T-helper 1 cell (primary cell): ENCODE measurements at regions not wholly inside any gene's neighbourhood (a gene's known extent, or its start where the extent isn't known, plus 50 kb on each side); places are given as distances from the start of the nearest gene placed in this dataset.
"Not testable (repeated sequence)": the region's sequence is repeated elsewhere in the genome, so short reads cannot be mapped to it uniquely, and the experiment has no call there.

ENCODE experiments used
- DNase-seq, 5 donors: peaks; one replicate each; pipeline ENCODE4 v3.0.0-alpha.2; 2012 to 2020

- DNase-seq: no peak
These were observed 622.9 kb upstream of the RBFOX1 start for GRCh38 chr16:6709736-6710135.

GRCh38 chr16:6708576-6709215 is 623.9 kb upstream of the RBFOX1 start:
- no peak for DNase-seq

DNA sequence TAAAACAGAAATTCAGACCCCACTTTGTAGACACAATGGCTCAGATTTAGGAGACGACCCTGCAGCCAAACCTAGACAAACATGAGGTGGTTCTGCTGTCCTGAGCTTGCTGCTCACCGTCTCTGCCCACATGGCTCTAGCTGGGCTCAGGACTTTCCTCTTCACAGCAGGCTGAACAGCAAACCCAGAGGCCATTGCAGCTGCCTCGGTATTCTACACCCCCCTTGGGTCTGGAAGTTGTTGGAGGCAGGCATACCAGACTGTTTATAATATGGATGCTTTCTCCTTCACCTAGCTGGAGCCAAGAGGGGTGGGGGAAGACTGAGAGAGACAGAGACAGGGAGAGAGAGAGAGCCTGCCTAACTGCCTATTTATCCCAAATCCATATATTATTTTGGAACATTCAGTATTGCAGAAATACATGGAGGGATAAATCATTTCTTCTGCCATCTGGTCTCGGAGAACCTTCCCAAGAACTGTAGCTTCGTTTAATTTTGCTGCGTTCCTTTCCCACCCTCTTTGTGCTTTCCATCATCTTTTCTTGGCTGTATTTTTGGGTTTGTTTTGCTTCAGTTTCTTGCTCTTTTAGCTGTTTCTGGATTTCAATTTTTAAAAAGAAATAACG is 628.2 kb upstream of the RBFOX1 start:
- no peak for DNase-seq

DNA sequence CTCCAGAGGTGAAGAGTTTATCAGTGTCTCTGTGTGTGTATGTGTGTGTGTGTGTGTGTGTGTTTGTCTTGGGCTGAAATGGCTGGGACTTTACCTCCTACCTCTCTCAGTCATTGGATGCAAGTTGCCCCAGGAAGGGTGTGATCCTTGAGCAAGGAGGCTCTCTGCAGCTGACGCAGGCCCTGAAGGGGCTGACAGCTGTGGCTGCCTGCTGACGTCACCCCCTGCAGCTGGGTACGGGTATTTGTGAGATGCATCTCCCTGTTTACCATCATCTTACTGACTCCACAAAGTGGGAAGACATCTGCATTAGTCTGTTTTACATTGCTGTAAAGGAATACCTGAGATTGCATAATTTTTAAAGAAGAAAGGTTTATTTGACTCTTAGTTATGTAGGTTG is 631.5 kb upstream of the RBFOX1 start:
- no peak for DNase-seq

DNA sequence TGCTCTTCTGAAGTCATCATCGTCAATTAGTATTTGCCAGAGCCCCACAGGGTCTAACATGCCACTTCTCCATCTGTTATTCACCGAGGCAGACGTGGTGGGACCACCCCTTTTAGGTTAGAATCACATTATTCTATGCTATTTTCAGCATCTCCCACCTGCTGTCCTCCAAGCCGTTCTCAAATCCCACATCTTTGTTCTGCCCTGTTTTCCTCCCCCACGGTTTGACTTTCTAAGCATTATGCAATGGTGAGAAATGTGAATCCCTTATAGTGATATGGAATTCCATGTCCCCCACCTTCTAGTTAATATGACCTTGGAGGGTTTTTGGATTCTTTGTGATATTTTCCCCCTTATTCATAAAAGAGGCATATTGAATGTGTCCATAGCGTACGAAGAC is 634.1 kb upstream of the RBFOX1 start:
- no peak for DNase-seq

DNA sequence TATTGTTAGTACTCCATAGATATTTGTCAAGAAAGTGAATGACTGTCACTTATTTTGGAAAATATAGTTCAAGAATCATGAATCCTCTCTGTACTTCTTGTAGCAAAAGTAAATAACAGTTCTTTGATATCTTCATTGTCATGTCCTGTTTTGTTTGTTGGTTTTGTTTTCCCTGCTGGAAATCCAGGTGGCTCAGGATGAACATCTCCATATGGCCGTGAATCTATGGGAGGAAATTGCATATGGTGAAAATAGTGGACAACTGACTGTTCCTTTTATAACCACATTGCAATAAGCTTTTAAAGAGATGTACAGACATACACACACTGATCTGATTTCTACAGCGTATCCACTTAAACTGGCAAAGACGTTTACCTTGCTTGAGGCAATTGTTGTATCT is 637.0 kb upstream of the RBFOX1 start:
- no peak for DNase-seq

GRCh38 chr16:6694636-6695035 is 638.0 kb upstream of the RBFOX1 start:
- no peak for DNase-seq

DNA sequence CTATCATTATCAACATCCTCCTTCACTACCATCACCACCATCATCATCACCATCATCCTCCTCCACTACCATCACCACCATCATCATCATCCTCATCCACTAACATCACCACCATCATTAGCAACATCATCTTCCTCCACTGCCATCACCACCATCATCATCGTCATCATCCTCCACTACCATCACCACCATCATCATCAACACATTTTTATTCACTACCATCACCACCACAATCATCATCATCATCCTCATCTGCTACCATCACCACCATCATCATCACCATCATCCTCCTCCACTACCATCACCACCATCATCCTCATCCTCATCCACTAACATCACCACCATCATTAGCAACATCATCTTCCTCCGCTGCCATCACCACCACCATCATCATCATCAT is 639.2 kb upstream of the RBFOX1 start:
- DNase-seq: not testable (repeated sequence)

DNA sequence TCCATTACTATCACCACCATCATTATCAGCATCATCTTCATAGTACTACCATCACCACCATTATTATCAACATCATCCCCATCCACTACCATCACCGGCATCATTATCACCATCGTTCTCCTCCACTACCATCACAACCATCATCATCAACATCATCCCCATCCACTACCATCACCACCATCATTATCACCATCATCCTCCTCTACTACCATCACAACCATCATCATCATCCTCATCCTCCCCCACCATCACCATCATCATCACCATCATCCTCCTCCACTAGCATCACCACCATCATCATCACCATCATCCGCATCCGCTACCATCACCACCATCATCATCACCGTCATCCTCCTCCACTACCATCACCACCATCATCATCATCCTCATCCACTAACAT is 639.8 kb upstream of the RBFOX1 start:
- DNase-seq: no peak

GRCh38 chr16:6690741-6691140 is 641.9 kb upstream of the RBFOX1 start:
- no peak for DNase-seq

- no peak for DNase-seq
These were observed 643.0 kb upstream of the RBFOX1 start for GRCh38 chr16:6689643-6690042.

DNA sequence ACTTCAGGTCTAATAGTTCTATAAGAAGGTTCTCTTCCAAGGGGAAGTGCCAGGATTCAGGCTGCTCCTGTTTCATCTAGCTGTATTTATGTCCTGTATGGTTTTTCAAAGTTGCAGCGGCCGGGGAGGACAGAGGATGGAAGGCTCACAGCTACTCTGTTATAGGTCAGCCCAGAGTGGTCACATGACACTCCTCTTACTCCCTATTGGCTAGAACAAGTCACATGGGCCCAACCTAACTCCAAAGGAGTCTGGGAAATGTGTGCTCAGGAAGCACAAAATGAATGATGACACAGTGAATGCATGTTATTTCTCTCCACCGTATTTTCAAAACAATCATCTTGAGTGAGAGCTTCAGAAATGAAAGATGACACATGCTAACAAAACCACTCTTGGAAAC is 645.1 kb upstream of the RBFOX1 start:
- DNase-seq: no peak

GRCh38 chr16:6684076-6684673 is 648.5 kb upstream of the RBFOX1 start:
- DNase-seq: no peak

- no peak for DNase-seq
These were observed 650.4 kb upstream of the RBFOX1 start for GRCh38 chr16:6682142-6682811.

DNA sequence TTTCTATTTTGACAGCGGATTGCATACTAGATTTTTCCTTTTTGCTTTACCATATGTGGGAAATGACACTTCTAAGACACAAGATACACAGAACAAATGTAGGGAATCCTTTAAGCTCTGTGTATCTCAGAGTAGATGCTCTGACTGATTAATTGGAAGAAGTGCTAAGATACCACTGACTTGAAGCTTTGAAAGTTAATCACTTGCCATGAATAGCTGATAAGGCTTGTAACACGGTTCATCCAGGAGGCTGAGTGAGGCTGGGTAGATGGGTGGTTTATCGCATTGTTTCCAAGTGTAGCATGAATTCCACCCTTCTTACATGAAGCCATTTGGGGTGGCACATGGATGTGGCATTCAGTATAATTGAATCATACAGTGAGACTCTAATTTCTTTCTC is 654.1 kb upstream of the RBFOX1 start:
- no peak for DNase-seq

DNA sequence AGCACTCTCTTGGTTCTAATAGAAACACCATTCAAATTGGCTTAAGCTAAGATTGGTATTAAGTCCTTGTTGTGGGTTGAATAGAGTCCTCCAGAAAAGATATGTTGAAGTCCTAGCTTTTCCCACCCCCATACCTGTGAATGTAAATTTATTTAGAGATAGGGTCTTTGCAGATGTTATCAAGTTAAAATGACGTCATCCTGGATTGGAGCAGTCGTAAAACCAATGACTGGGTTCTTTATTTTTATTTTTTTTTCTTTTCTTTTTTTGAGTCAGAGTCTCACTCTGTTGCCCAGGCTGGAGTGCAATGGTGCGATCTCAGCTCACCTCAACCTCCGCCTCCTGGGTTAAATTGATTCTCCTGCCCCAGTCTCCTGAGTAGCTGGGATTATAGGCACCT is 658.6 kb upstream of the RBFOX1 start:
- no peak for DNase-seq

GRCh38 chr16:6672507-6672906 is 660.1 kb upstream of the RBFOX1 start:
- DNase-seq: no peak

DNA sequence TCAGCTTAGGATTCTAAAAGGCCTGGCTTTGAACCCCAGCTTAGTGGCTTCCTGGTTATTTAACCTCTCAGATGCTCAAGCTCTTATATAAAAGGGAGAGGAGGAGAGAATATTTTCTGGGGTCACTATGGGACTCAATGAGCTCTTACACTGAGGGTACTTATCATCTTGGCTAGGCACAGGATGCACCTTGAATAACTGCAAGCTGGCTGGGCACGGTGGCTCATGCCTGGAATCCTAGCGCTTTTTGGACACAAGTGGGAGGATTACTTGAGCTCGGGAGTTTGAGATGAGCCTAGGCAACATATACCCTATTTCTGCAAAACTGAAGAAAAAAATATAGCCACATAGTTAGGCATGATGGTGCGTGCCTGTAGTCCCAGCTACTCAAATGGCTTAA is 665.3 kb upstream of the RBFOX1 start:
- DNase-seq: no peak

GRCh38 chr16:6665126-6665525 is 667.5 kb upstream of the RBFOX1 start:
- DNase-seq: no peak

DNA sequence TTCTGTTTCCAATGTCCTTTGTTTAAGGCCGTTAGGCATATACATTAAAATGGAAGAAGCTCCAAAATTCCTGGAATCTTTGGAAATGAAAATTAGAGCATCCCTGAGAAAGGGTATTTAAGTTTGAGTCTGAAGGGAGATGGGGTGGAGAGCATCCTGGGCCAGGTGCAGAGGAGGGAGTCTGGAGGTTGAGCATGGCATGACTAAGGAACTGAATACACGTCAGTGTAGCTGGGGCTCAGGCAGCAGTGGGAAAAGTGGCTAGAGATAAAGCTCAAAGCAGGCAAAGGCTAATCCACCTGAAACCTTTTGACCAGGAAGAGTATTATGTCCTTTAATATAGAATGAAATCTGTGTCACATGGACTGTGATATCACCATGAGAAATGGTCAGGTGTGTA is 669.0 kb upstream of the RBFOX1 start:
- no peak for DNase-seq

DNA sequence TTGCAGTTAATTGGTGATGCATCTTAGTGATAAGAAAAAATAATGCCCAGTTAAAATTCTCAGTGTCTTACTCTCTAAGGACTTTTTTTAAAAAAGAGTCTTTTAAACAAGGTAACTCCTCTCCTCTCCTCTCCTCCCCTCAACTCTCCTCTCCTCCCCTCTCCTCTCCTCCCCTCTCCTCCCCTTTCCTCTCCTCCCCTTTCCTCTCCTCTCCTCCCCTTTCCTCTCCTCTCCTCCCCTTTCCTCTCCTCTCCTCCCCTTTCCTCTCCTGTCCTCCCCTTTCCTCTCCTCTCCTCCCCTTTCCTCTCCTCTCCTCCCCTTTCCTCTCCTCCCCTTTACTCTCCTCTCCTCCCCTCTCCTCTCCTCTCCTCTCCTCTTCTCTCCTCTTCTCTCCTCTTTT is 675.9 kb upstream of the RBFOX1 start:
- DNase-seq: no peak

DNA sequence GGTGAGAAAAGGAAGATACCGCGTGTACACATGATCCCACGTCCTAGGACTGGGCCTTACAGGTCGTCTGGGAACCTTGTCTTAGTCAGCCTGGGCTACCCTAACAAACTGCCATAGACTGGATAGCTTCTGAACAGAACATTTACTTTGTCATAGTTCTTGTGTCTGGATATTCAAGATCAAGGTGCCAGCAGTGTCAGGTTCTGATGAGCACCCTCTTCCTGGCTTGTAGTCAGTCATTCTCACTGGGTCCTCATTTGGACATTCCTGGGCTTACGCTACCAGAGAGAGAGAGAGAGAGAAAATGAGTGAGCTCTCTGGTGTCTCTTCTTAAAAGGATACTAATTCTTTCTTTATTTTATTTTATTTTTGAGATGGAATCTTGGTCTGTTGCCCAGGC is 685.8 kb upstream of the RBFOX1 start:
- no peak for DNase-seq

GRCh38 chr16:6645768-6646568 is 686.7 kb upstream of the RBFOX1 start:
- no peak for DNase-seq
